ENCODE measurements at regions not wholly inside any gene's neighbourhood (a gene's known extent, or its start where the extent isn't known, plus 50 kb on each side); places are given as distances from the start of the nearest gene placed in this dataset.

- CTCF ChIA-PET (ENCODE audit: low intra/inter-chr PET ratio, low total read pairs) = no interaction called here
- BruUV-seq (replicated peaks) = no TSS peak
- no peak overlapping the region for H2AFZ ChIP-seq (ENCODE audit: low read length)
- no peak overlapping the region for H3K4me2 ChIP-seq (ENCODE audit: low read depth, low read length)
- no peaks in the 10 kb centered on the region for H3K79me2 ChIP-seq (ENCODE audit: insufficient read depth, low read length)
- in situ Hi-C loops (cut with HindIII; ENCODE audit: extremely low pct_ligation_motif_present, low pct_unique_long_range_greater_than_20kb) = no loop called here
- 48% methylated on average over 6 of the region's 6 CpGs for WGBS (ENCODE audit: low lambda C conversion rate)
- H3K4me1 ChIP-seq (ENCODE audit: insufficient read depth, low read length) = no peaks in the 10 kb centered on the region
- no peak for ATAC-seq
- POLR2A ChIA-PET = no interaction called here
- no peak overlapping the region for H3K27ac ChIP-seq (ENCODE audit: extremely low read length, insufficient read depth, low read length)
- DNase-seq (ENCODE audit: low spot score) = no peak
- no peak for TF ChIP-seq JUND (CRISPR knock-in tag; IDR thresholded peaks at IDR 0.05)
- no peak for TF ChIP-seq PLSCR1 (CRISPR knock-in tag; IDR thresholded peaks at IDR 0.05; ENCODE audit: borderline replicate concordance)
- no peak for TF ChIP-seq DBP (CRISPR knock-in tag; IDR thresholded peaks at IDR 0.05; ENCODE audit: not compliant biosample characterization)
- TF ChIP-seq ZNF746 (CRISPR knock-in tag; IDR thresholded peaks at IDR 0.05) = no peak
- no peak for TF ChIP-seq ZNF550 (CRISPR knock-in tag; IDR thresholded peaks at IDR 0.05; ENCODE audit: borderline replicate concordance)
- TF ChIP-seq SKIL (CRISPR knock-in tag; IDR thresholded peaks at IDR 0.05; ENCODE audit: borderline replicate concordance) = no peak
- no peak for FAIRE-seq
- H3K9ac ChIP-seq (ENCODE audit: insufficient read depth, low read depth, low read length) = no peak overlapping the region
- H4K20me1 ChIP-seq (ENCODE audit: insufficient read depth, low read length) = no peaks in the 10 kb centered on the region
- H3K36me3 ChIP-seq (replicated peaks in 1 of 2; ENCODE audit: control insufficient read depth in 1 of 2, insufficient read depth in 2 of 2, low read length in 2 of 2) = no peaks in the 10 kb centered on the region
- H3K4me3 ChIP-seq (replicated peaks in 1 of 3; ENCODE audit: insufficient read depth in 1 of 3, low read depth in 2 of 3, low read length in 3 of 3) = no peak overlapping the region
- no peaks in the 10 kb centered on the region for H3K27me3 ChIP-seq (ENCODE audit: control insufficient read depth in 1 of 2, insufficient read depth in 2 of 2, low read length in 2 of 2)
- no peaks in the 10 kb centered on the region for H3K9me3 ChIP-seq (ENCODE audit: low read length)
- intact Hi-C loops (cut with micrococcal nuclease; ENCODE audit: unreplicated experiment) = no loop called here
These were observed 63.0 kb downstream of the MAF start for GRCh38 chr16:79537584-79537983.
